ENCODE measurements at regions not wholly inside any gene's neighbourhood (a gene's known extent, or its start where the extent isn't known, plus 50 kb on each side); places are given as distances from the start of the nearest gene placed in this dataset.

- H2AFZ ChIP-seq (ENCODE audit: low read length) = no peak overlapping the region
- no peaks in the 10 kb centered on the region for H4K20me1 ChIP-seq (ENCODE audit: insufficient read depth, low read length)
- ChIA-PET POLR2A (no interaction called here), CTCF (ENCODE audit: low intra/inter-chr PET ratio, low total read pairs) (no interaction called here)
- H3K4me1 ChIP-seq (ENCODE audit: insufficient read depth, low read length) = no peaks in the 10 kb centered on the region
- H3K27me3 ChIP-seq (ENCODE audit: control insufficient read depth in 1 of 2, insufficient read depth in 2 of 2, low read length in 2 of 2) = peaks cover 3 to 47% of the 10 kb centered on the region in 2 experiments; a peak in 4 of 5 replicates
- BruUV-seq (replicated peaks) = no TSS peak
- ATAC-seq (peak; percentile 56), DNase-seq (ENCODE audit: low spot score) (no peak), FAIRE-seq (no peak)
- H3K9ac ChIP-seq (ENCODE audit: insufficient read depth, low read depth, low read length) = no peak overlapping the region
- H3K79me2 ChIP-seq (ENCODE audit: insufficient read depth, low read length) = no peaks in the 10 kb centered on the region
- no peaks in the 10 kb centered on the region for H3K9me3 ChIP-seq (ENCODE audit: low read length)
- in situ Hi-C loops (cut with HindIII; ENCODE audit: extremely low pct_ligation_motif_present, low pct_unique_long_range_greater_than_20kb) (no loop called here), intact Hi-C loops (cut with micrococcal nuclease; ENCODE audit: unreplicated experiment) (no loop called here)
- no peaks in the 10 kb centered on the region for H3K36me3 ChIP-seq (replicated peaks in 1 of 2; ENCODE audit: control insufficient read depth in 1 of 2, insufficient read depth in 2 of 2, low read length in 2 of 2)
- peak; percentile 32; the same call in 1 of the 2 replicates for TF ChIP-seq MNT (IDR thresholded peaks at IDR 0.05)
- TF ChIP-seq MED13 (CRISPR knock-in tag; IDR thresholded peaks at IDR 0.05) = no peak
- no peak overlapping the region for H3K27ac ChIP-seq (ENCODE audit: extremely low read length, insufficient read depth, low read length)
- WGBS (ENCODE audit: low lambda C conversion rate) = 3% methylated on average over 11 of the region's 11 CpGs
- H3K4me3 ChIP-seq (replicated peaks in 1 of 3; ENCODE audit: insufficient read depth in 1 of 3, low read depth in 2 of 3, low read length in 3 of 3) = no peak overlapping the region
- H3K4me2 ChIP-seq (ENCODE audit: low read depth, low read length) = no peak overlapping the region
These were observed 171.7 kb upstream of the PDE10A start for GRCh38 chr6:165834613-165835259.

- TF ChIP-seq ZNF367 (CRISPR knock-in tag; IDR thresholded peaks at IDR 0.05; ENCODE audit: borderline replicate concordance) = no peak
- no peak for TF ChIP-seq ZFP36 (IDR thresholded peaks at IDR 0.05; ENCODE audit: borderline replicate concordance, low read depth, low read length, partially characterized antibody)
- DNase-seq (ENCODE audit: low spot score) = no peak
- CTCF ChIA-PET (ENCODE audit: low intra/inter-chr PET ratio, low total read pairs) = no interaction called here
- H3K36me3 ChIP-seq (replicated peaks in 1 of 2; ENCODE audit: control insufficient read depth in 1 of 2, insufficient read depth in 2 of 2, low read length in 2 of 2) = no peaks in the 10 kb centered on the region
- no peak overlapping the region for H3K27ac ChIP-seq (ENCODE audit: extremely low read length, insufficient read depth, low read length)
- no peak overlapping the region for H3K9ac ChIP-seq (ENCODE audit: insufficient read depth, low read depth, low read length)
- H3K79me2 ChIP-seq (ENCODE audit: insufficient read depth, low read length) = no peaks in the 10 kb centered on the region
- H3K4me2 ChIP-seq (ENCODE audit: low read depth, low read length) = no peak overlapping the region
- FAIRE-seq = no peak
- in situ Hi-C loops (cut with HindIII; ENCODE audit: extremely low pct_ligation_motif_present, low pct_unique_long_range_greater_than_20kb) = no loop called here
- POLR2A ChIA-PET = no interaction called here
- no peak overlapping the region for H2AFZ ChIP-seq (ENCODE audit: low read length)
- WGBS (ENCODE audit: low lambda C conversion rate) = 15% methylated on average over 2 of the region's 3 CpGs
- no peaks in the 10 kb centered on the region for H3K9me3 ChIP-seq (ENCODE audit: low read length)
- no peak for ATAC-seq
- no peak overlapping the region for H3K4me3 ChIP-seq (replicated peaks in 1 of 3; ENCODE audit: insufficient read depth in 1 of 3, low read depth in 2 of 3, low read length in 3 of 3)
- intact Hi-C loops (cut with micrococcal nuclease; ENCODE audit: unreplicated experiment) = no loop called here
- no peaks in the 10 kb centered on the region for H4K20me1 ChIP-seq (ENCODE audit: insufficient read depth, low read length)
- no TSS peak for BruUV-seq (replicated peaks)
- H3K4me1 ChIP-seq (ENCODE audit: insufficient read depth, low read length) = no peaks in the 10 kb centered on the region
- H3K27me3 ChIP-seq (ENCODE audit: control insufficient read depth in 1 of 2, insufficient read depth in 2 of 2, low read length in 2 of 2) = peaks cover 3 to 61% of the 10 kb centered on the region in 2 experiments; a peak in 4 of 5 replicates
These were observed 170.3 kb upstream of the PDE10A start for GRCh38 chr6:165833355-165833754.
